GM18505 (cell line): ENCODE measurements at regions not wholly inside any gene's neighbourhood (a gene's known extent, or its start where the extent isn't known, plus 50 kb on each side); places are given as distances from the start of the nearest gene placed in this dataset.
"Not testable (repeated sequence)": the region's sequence is repeated elsewhere in the genome, so short reads cannot be mapped to it uniquely, and the experiment has no call there.

ENCODE experiments used
- ATAC-seq: cut with Tn5 transposase; IDR thresholded peaks from one replicate; pipeline ENCODE4 v1.9.1; 2021; ENCODE audit not compliant: unreplicated experiment
- POLR2A ChIP-seq: IDR thresholded peaks from 4 replicates; pipeline ENCODE4 v1.6.1; 2011; ENCODE audit warnings: borderline replicate concordance; ENCODE audit not compliant: insufficient read depth, insufficient read length; ENCODE audit errors: extremely low read depth

GRCh38 chr10:2882628-2883027, 184.7 kb upstream of the PFKP start:
- no peak for TF ChIP-seq POLR2A
- no peak for ATAC-seq

- no peak for ATAC-seq
Measured at GRCh38 chr10:2881720-2882620, 185.4 kb upstream of the PFKP start.

GRCh38 chr10:2880050-2880449, 187.3 kb upstream of the PFKP start:
- not testable (repeated sequence) for ATAC-seq

More at GRCh38 chr10:2881720-2882620, 185.4 kb upstream of the PFKP start:
- TF ChIP-seq POLR2A, result no peak

- ATAC-seq, result no peak
- no peak for TF ChIP-seq POLR2A
Measured at GRCh38 chr10:2878818-2879217, 188.5 kb upstream of the PFKP start.

- no peak for TF ChIP-seq POLR2A
- no peak for ATAC-seq
Measured at GRCh38 chr10:2876032-2876431, 191.3 kb upstream of the PFKP start.

- ATAC-seq, result no peak
- no peak for TF ChIP-seq POLR2A
Measured at GRCh38 chr10:2874963-2875362, 192.4 kb upstream of the PFKP start.

- no peak for TF ChIP-seq POLR2A
- no peak for ATAC-seq
Measured at GRCh38 chr10:2873769-2874168, 193.6 kb upstream of the PFKP start.

GRCh38 chr10:2871673-2872219, 195.6 kb upstream of the PFKP start:
- no peak for ATAC-seq
- no peak for TF ChIP-seq POLR2A

- no peak for ATAC-seq
Measured at GRCh38 chr10:2870654-2871053, 196.7 kb upstream of the PFKP start.

GRCh38 chr10:2867788-2868299, 199.5 kb upstream of the PFKP start:
- no peak for TF ChIP-seq POLR2A
- no peak for ATAC-seq

More at GRCh38 chr10:2870654-2871053, 196.7 kb upstream of the PFKP start:
- TF ChIP-seq POLR2A, result no peak

GRCh38 chr10:2866569-2866968, 200.8 kb upstream of the PFKP start:
- ATAC-seq, result no peak
- no peak for TF ChIP-seq POLR2A

- no peak for TF ChIP-seq POLR2A
Measured at GRCh38 chr10:2861632-2862210, 205.6 kb upstream of the PFKP start.

GRCh38 chr10:2858452-2858851, 208.9 kb upstream of the PFKP start:
- no peak for TF ChIP-seq POLR2A
- no peak for ATAC-seq

More at GRCh38 chr10:2861632-2862210, 205.6 kb upstream of the PFKP start:
- no peak for ATAC-seq

GRCh38 chr10:2856598-2856997, 210.8 kb upstream of the PFKP start:
- ATAC-seq, result no peak
- TF ChIP-seq POLR2A, result no peak
